ENCODE measurements at regions not wholly inside any gene's neighbourhood (a gene's known extent, or its start where the extent isn't known, plus 50 kb on each side); places are given as distances from the start of the nearest gene placed in this dataset.

DNA sequence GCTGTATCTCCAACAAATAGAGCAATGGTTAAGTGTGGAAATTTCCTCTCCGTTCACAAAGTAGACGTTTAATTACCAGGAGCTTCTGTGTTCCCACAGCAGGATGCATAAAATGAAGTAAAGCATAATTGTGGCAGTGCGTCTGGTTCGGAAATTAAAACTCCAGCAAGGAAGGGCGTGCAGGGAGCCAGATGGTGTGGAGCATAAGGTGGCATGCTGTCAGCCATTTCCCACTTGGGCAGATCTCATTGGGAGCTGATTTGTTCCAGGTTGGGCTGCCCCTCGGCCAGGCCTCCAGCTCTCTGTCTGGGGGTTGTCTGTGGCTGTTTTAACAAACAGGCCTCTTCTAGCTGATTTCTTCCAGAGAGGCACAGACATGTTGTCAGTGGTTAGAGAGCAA, 182.1 kb upstream of the CLNK start:
- H3K27ac ChIP-seq: no peak overlapping the region
- H3K27me3 ChIP-seq: no peaks in the 10 kb centered on the region
- H3K4me1 ChIP-seq: no peaks in the 10 kb centered on the region
- DNase-seq: no peak
- H3K36me3 ChIP-seq: no peaks in the 10 kb centered on the region
- H3K9me3 ChIP-seq: no peaks in the 10 kb centered on the region
- H3K4me3 ChIP-seq: no peak overlapping the region
- TF ChIP-seq POLR2A (IDR thresholded peaks at IDR 0.05): no peak
- TF ChIP-seq, protein P1, sequence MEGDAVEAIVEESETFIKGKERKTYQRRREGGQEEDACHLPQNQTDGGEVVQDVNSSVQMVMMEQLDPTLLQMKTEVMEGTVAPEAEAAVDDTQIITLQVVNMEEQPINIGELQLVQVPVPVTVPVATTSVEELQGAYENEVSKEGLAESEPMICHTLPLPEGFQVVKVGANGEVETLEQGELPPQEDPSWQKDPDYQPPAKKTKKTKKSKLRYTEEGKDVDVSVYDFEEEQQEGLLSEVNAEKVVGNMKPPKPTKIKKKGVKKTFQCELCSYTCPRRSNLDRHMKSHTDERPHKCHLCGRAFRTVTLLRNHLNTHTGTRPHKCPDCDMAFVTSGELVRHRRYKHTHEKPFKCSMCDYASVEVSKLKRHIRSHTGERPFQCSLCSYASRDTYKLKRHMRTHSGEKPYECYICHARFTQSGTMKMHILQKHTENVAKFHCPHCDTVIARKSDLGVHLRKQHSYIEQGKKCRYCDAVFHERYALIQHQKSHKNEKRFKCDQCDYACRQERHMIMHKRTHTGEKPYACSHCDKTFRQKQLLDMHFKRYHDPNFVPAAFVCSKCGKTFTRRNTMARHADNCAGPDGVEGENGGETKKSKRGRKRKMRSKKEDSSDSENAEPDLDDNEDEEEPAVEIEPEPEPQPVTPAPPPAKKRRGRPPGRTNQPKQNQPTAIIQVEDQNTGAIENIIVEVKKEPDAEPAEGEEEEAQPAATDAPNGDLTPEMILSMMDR (IDR thresholded peaks at IDR 0.05): no peak

DNA sequence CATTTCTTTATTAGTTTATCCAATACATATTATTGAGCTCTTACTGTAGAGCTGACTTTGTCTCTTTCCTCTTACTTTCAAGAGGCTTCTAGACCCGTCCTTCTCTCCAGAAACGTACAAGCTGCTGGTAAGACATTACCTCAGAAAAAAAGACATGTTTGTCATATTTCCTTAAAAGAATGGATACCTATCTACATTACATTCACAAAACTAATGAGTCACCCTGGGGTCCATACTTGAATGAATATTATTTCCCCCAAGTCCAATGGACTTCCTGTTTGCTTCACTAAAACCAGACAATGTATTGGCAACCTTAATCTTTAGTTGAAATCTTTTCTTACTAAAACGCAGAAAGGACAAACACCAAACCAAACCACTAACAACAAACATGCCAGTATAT, 176.5 kb upstream of the CLNK start:
- Histone ChIP-seq H3K27ac (no peak overlapping the region), H3K4me1 (no peaks in the 10 kb centered on the region), H3K27me3 (no peaks in the 10 kb centered on the region), H3K9me3 (no peaks in the 10 kb centered on the region), H3K36me3 (no peaks in the 10 kb centered on the region), H3K4me3 (no peak overlapping the region)
- DNase-seq: no peak
- TF ChIP-seq, protein P1 (IDR thresholded peaks at IDR 0.05): no peak
- no peak for TF ChIP-seq POLR2A (IDR thresholded peaks at IDR 0.05)

DNA sequence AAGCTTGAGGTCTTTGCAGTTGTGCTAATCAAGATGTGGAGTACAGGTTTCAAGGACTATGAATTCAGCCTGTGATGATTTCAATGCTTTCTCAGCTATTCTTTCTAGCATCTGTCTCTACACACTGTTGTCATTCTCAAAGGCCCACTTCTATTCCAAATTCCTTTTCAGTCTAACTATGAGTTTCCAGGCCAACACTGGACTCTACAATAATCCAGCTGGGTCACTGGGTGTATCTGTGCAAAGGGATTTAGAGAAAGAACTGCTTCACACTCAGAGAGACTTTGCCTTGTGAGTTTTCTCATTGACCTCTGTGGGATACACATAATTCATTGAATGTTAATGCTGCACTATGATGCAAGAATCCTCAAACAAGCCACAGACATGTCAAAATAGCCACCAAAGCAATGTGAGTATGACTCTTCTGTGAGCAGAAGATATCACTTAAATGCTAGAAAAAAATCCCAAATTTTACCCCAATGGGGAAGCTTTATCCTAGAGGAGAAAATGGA, 171.8 kb upstream of the CLNK start:
- Histone ChIP-seq H3K36me3 (no peaks in the 10 kb centered on the region), H3K27me3 (no peaks in the 10 kb centered on the region), H3K27ac (no peak overlapping the region), H3K4me1 (no peaks in the 10 kb centered on the region), H3K4me3 (no peak overlapping the region), H3K9me3 (no peaks in the 10 kb centered on the region)
- TF ChIP-seq, protein P1 (IDR thresholded peaks at IDR 0.05): no peak
- DNase-seq: no peak

DNA sequence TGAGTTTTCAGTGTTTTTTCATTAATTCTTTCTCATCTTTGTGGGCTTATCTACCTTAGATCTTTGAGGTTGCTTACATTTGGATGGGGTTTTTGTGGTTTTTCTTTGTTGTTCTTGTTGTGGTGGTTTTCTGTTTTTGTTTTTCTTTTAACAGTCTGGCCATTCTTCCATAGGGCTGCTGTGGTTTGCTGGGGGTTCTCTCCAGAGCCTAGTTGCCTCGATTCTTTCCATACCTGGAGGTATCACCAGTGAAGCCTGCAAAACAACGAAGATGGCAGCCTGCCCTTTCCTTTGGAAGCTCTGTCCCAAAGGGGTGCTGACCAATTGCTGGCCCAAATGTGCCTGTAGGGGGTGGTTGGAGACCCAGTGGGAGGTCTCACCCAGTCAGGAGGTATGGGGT, 168.6 kb upstream of the CLNK start:
- Histone ChIP-seq H3K4me1 (no peaks in the 10 kb centered on the region), H3K27ac (no peak overlapping the region), H3K9me3 (no peaks in the 10 kb centered on the region), H3K4me3 (no peak overlapping the region), H3K27me3 (no peaks in the 10 kb centered on the region), H3K36me3 (no peaks in the 10 kb centered on the region)
- DNase-seq: no peak
- TF ChIP-seq POLR2A (IDR thresholded peaks at IDR 0.05): no peak
- TF ChIP-seq, protein P1 (IDR thresholded peaks at IDR 0.05): no peak

DNA sequence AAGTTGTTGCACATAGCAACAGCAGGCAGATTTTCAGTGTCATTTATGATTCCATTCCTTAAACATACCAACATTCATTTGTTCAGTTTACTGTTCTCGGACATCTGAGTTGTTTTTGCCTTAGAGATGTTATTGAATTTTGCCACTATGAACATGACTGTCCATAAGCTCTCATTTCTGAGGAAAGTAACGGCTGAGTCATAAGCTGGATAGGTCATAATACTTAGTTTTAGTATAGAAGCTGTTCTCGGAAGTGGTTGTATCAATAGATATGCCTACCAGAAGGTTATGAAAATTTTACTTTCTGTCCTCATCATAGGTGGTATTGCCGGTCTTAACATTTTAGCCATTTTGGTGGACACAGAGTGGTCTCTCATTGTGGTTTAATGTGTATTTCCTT, 157.1 kb upstream of the CLNK start:
- Histone ChIP-seq H3K27ac (no peak overlapping the region), H3K27me3 (no peaks in the 10 kb centered on the region), H3K4me1 (no peaks in the 10 kb centered on the region), H3K36me3 (no peaks in the 10 kb centered on the region), H3K4me3 (no peak overlapping the region), H3K9me3 (no peaks in the 10 kb centered on the region)
- DNase-seq: no peak
- no peak for TF ChIP-seq POLR2A (IDR thresholded peaks at IDR 0.05)
- TF ChIP-seq, protein P1 (IDR thresholded peaks at IDR 0.05): no peak

DNA sequence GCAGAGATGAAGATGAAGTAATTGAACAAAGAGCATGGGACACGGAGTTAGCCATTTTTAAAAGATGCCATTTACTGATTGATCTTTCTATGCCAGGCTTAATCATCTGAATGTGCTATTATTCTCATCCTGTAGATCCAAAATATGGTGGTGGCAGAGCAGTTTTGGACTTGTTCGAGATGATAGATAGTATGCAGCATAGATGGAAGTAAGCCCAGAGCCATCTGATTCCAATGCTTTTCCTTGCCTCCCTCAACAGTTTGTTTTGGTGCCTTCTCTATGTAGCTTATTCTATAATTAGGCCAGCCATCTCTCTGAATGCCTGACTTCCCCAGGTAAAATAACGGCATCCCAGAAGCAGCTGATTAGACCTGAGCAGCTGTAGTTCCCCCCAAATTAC, 152.6 kb upstream of the CLNK start:
- Histone ChIP-seq H3K4me3 (no peak overlapping the region), H3K27me3 (no peaks in the 10 kb centered on the region), H3K4me1 (no peaks in the 10 kb centered on the region), H3K9me3 (no peaks in the 10 kb centered on the region), H3K36me3 (no peaks in the 10 kb centered on the region), H3K27ac (no peak overlapping the region)
- DNase-seq: no peak
- TF ChIP-seq, protein P1 (IDR thresholded peaks at IDR 0.05): no peak
- no peak for TF ChIP-seq POLR2A (IDR thresholded peaks at IDR 0.05)
